ENCODE measurements at regions not wholly inside any gene's neighbourhood (a gene's known extent, or its start where the extent isn't known, plus 50 kb on each side); places are given as distances from the start of the nearest gene placed in this dataset.

- no peak for TF ChIP-seq POLR2A (IDR thresholded peaks at IDR 0.05)
- no peak for TF ChIP-seq CTCF (IDR thresholded peaks at IDR 0.05)
These were observed 534.0 kb downstream of the FUT8 start for GRCh38 chr14:65946494-65946893.
